ENCODE measurements at regions not wholly inside any gene's neighbourhood (a gene's known extent, or its start where the extent isn't known, plus 50 kb on each side); places are given as distances from the start of the nearest gene placed in this dataset.
"Not testable (repeated sequence)": the region's sequence is repeated elsewhere in the genome, so short reads cannot be mapped to it uniquely, and the experiment has no call there.

- WGBS (ENCODE audit: insufficient coverage, low coverage, missing lambda C conversion rate): 0% methylated on average over 5 of the region's 5 CpGs
- not testable (repeated sequence) for H3K79me2 ChIP-seq (ENCODE audit: control insufficient read depth, insufficient read depth, low read length)
These were observed 1652.9 kb upstream of the PCDH10 start for GRCh38 chr4:131496211-131496610.

GRCh38 chr4:131499141-131499873 lies 1649.8 kb upstream of the PCDH10 start:
- Histone ChIP-seq H3K79me2 (ENCODE audit: control insufficient read depth, insufficient read depth, low read length) (no peaks in the 10 kb centered on the region), H3K27ac (ENCODE audit: extremely low read depth, low read depth, low read length) (no peak overlapping the region), H3K36me3 (ENCODE audit: control insufficient read depth, insufficient read depth, low read length) (no peaks in the 10 kb centered on the region), H4K20me1 (replicated peaks; ENCODE audit: control insufficient read depth, insufficient read depth, low read length) (no peaks in the 10 kb centered on the region), H3K9me3 (replicated peaks; ENCODE audit: control insufficient read depth, insufficient read depth, low read depth, low read length) (no peaks in the 10 kb centered on the region), H3K4me2 (ENCODE audit: insufficient read depth, low read length) (no peak overlapping the region), H3K9me1 (ENCODE audit: control insufficient read depth, insufficient read depth, low read length) (no peaks in the 10 kb centered on the region), H2AFZ (ENCODE audit: low read depth, low read length) (no peak overlapping the region), H3K9ac (ENCODE audit: insufficient read depth in 1 of 2, low read depth in 2 of 2, low read length in 2 of 2) (no peak overlapping the region), H3K4me1 (replicated peaks in 1 of 2; ENCODE audit: control insufficient read depth in 2 of 2, insufficient read depth in 2 of 2, low read length in 2 of 2) (no peaks in the 10 kb centered on the region), H3K4me3 (no peak overlapping the region), H3K27me3 (ENCODE audit: control insufficient read depth in 2 of 2, insufficient read depth in 2 of 2, low read length in 2 of 2) (no peaks in the 10 kb centered on the region)
- CTCF ChIA-PET (ENCODE audit: low intra/inter-chr PET ratio): no interaction called here
- intact Hi-C loops (cut with micrococcal nuclease) (no loop called here), in situ Hi-C loops (cut with MboI) (no loop called here)
- FAIRE-seq (no peak), ATAC-seq (no peak), DNase-seq (ENCODE audit: extremely low read depth in 1 of 4, low spot score in 3 of 4) (peak in 1 of 4 experiments; percentile 1)
- no TSS peak for BruUV-seq (replicated peaks)
- POLR2A ChIA-PET: no interaction called here
- 0% methylated on average over 7 of the region's 10 CpGs for WGBS (ENCODE audit: insufficient coverage, low coverage, missing lambda C conversion rate)
- TF ChIP-seq FOSL1 (tag; conservative IDR thresholded peaks at IDR 0.05) (peak; percentile 21; the same call in 1 of the 2 replicates), SMARCC2 (IDR thresholded peaks at IDR 0.05; ENCODE audit: low read depth) (no peak)

More at GRCh38 chr4:131496211-131496610, 1652.9 kb upstream of the PCDH10 start:
- H3K4me3 ChIP-seq; H3K9me1 ChIP-seq (ENCODE audit: control insufficient read depth, insufficient read depth, low read length); DNase-seq (ENCODE audit: extremely low read depth in 1 of 4, low spot score in 3 of 4); H3K4me2 ChIP-seq (ENCODE audit: insufficient read depth, low read length); FAIRE-seq; H3K9me3 ChIP-seq (replicated peaks; ENCODE audit: control insufficient read depth, insufficient read depth, low read depth, low read length); H3K27ac ChIP-seq (ENCODE audit: extremely low read depth, low read depth, low read length); in situ Hi-C loops (cut with MboI); H3K9ac ChIP-seq (ENCODE audit: insufficient read depth in 1 of 2, low read depth in 2 of 2, low read length in 2 of 2); H4K20me1 ChIP-seq (replicated peaks; ENCODE audit: control insufficient read depth, insufficient read depth, low read length); CTCF ChIA-PET (ENCODE audit: low intra/inter-chr PET ratio); intact Hi-C loops (cut with micrococcal nuclease); BruUV-seq (replicated peaks); ATAC-seq; H2AFZ ChIP-seq (ENCODE audit: low read depth, low read length); H3K4me1 ChIP-seq (replicated peaks in 1 of 2; ENCODE audit: control insufficient read depth in 2 of 2, insufficient read depth in 2 of 2, low read length in 2 of 2); H3K27me3 ChIP-seq (ENCODE audit: control insufficient read depth in 2 of 2, insufficient read depth in 2 of 2, low read length in 2 of 2); H3K36me3 ChIP-seq (ENCODE audit: control insufficient read depth, insufficient read depth, low read length); POLR2A ChIA-PET: not testable (repeated sequence)
